Ectodermal cell (in vitro differentiated cells): ENCODE measurements at regions not wholly inside any gene's neighbourhood (a gene's known extent, or its start where the extent isn't known, plus 50 kb on each side); places are given as distances from the start of the nearest gene placed in this dataset.
"Not testable (repeated sequence)": the region's sequence is repeated elsewhere in the genome, so short reads cannot be mapped to it uniquely, and the experiment has no call there.

Experiments
- H3K27ac ChIP-seq: 2 replicates; pipeline ENCODE4 v1.7.0; 2013; ENCODE audit warnings: mild to moderate bottlenecking, low read depth, low read length; ENCODE audit not compliant: insufficient read depth, poor library complexity, severe bottlenecking
- H3K27me3 ChIP-seq: 2 replicates; pipeline ENCODE4 v1.7.0; 2013; ENCODE audit warnings: mild to moderate bottlenecking, low read length; ENCODE audit not compliant: insufficient read depth, control insufficient read depth, poor library complexity, severe bottlenecking
- H3K36me3 ChIP-seq: one replicate; pipeline ENCODE4 v1.7.0; 2013; ENCODE audit warnings: low read length; ENCODE audit not compliant: control insufficient read depth, insufficient read depth
- H3K4me1 ChIP-seq: one replicate; pipeline ENCODE4 v1.7.0; 2013; ENCODE audit warnings: low read length; ENCODE audit not compliant: control insufficient read depth, insufficient read depth
- H3K4me3 ChIP-seq: 2 replicates; pipeline ENCODE4 v1.7.0; 2013; ENCODE audit warnings: low read depth, low read length, control low read depth; ENCODE audit not compliant: insufficient read depth
- H3K9me3 ChIP-seq: 2 replicates; pipeline ENCODE4 v1.7.0; 2013; ENCODE audit warnings: mild to moderate bottlenecking, low read length, moderate library complexity; ENCODE audit not compliant: control insufficient read depth
- whole genome bisulfite sequencing, 2 experiments: methylation state at CpG; one replicate each; pipeline ENCODE4 v1.1.7; 2013; ENCODE audit warnings: missing lambda C conversion rate in 2 of 2; 5-methylcytosine and 5-hydroxymethylcytosine counted together

DNA sequence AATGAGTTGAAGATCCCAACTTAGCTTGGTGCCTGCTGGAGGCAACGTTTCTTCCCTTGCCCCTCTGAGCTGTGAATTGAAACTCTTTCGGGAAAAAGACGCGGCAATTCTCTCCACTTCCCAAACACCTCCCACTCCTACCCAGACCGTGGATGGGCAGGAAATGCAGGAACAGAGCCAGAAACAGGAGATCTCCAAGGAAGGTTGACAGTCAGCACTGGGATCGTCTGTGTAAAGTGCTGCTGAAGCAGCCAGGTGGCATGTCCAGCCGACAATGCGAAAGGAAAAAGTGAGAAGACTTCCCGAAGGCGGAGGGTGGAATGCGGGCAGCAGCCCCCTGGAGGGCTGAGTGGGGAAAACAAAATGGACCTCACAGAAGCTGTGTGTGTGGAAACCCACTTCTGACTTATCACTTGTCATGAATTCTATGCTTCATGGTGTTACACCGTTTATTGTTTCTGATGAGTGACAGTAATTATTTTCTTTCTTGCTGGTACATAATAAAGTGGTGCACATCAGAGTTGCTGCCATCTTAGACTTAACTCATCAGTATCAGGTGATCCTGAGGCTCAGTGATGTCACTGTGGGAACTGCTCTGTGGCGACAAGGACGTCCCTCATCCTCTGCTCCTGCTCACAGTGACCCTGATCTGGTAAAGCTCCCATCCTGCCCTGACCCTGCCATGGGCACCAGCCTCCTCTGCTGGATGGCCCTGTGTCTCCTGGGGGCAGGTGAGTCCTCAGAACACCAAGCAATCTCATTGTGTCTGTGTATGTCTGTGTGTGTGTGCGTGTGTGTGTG, 220.5 kb upstream of the PRSS1 start:
- H3K27ac ChIP-seq: no peak overlapping the region

DNA sequence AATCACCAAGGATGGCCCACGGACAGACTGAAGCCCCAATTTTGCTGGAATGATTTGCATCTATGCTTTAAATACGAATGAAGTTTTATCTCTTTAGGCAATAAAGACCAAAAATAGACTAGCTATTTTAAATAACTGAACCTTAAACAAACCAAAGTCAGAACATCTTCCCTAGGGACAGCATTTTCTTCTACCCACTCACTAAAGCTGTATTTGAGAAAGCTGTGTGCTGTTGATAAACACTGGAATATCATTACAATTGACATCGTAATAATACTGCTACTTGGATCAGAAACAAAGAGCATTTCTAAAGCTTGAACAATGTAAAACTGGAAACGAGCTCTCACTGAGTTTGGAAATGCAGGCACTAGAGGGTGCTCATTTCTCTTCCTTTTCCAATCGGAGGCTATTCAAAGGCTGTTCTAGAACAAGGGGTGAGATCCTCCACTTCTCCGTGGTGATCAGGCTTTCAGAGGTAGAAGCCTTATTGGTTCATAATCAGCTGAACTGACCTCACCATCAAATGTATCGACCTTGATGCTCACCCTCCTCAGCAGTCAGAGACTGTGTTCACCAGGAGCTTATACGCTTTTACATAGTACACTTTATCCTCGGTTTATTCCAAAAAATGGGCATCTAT, 225.3 kb upstream of the PRSS1 start:
- Histone ChIP-seq H3K4me1 (no peaks in the 10 kb centered on the region), H3K27ac (no peak overlapping the region), H3K27me3 (no peaks in the 10 kb centered on the region), H3K9me3 (no peaks in the 10 kb centered on the region), H3K36me3 (no peaks in the 10 kb centered on the region), H3K4me3 (no peak overlapping the region)
- WGBS, 2 experiments: 72 to 74% methylated on average over 6 to 9 of the region's 9 CpGs

More for the DNA sequence above, 220.5 kb upstream of the PRSS1 start:
- WGBS, 2 experiments: 81 to 87% methylated on average over 15 of the region's 15 CpGs
- H3K9me3 ChIP-seq: no peaks in the 10 kb centered on the region
- H3K36me3 ChIP-seq: no peaks in the 10 kb centered on the region
- no peaks in the 10 kb centered on the region for H3K4me1 ChIP-seq
- H3K4me3 ChIP-seq: no peak overlapping the region
- no peaks in the 10 kb centered on the region for H3K27me3 ChIP-seq

DNA sequence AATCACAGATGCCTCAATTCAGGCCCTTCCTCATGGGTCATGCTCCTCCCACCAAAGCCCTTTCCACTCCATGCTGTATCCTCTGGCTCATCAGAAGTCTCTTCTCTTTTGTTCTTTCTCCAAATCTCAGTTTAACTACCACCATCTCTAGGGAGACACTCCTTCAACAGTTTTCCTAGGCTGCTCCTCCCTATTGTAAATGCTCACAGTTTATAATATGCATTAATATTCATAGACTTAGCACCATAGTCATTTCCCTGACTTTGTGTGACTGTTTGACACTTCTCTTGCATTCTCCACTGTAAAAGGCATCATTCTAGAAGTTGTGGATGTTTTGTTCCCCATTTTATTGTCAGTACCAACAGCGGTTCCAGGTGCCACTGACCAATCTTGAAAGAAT, 226.5 kb upstream of the PRSS1 start:
- Histone ChIP-seq H3K4me3 (no peak overlapping the region), H3K27ac (no peak overlapping the region), H3K27me3 (no peaks in the 10 kb centered on the region), H3K36me3 (no peaks in the 10 kb centered on the region), H3K4me1 (no peaks in the 10 kb centered on the region), H3K9me3 (no peaks in the 10 kb centered on the region)
- WGBS, 2 experiments: 92 to 100% methylated on average over 1 of the region's 1 CpG

DNA sequence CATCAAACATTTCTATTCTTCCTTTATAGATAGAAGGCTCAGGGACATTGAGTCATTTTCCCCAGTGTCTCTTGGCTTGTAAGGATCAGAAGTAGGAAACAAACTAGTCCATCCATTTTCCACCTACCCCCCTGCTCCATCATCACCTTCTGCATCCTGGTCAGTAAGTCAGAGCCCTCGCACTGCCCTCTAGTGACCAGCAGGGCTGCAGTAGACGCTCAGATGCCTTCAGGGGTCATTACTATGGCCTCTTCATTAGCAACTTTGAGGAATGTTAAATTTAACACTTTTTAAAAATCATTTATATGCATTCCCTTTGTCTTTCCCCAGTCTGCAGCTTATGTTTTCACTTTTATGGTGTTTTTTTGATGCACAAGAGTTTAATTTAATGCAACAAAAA, 228.4 kb upstream of the PRSS1 start:
- not testable (repeated sequence) for H3K27me3 ChIP-seq, H3K9me3 ChIP-seq, H3K4me1 ChIP-seq, H3K4me3 ChIP-seq, H3K36me3 ChIP-seq, H3K27ac ChIP-seq
- 22 to 26% methylated on average over 2 of the region's 2 CpGs for WGBS, 2 experiments

DNA sequence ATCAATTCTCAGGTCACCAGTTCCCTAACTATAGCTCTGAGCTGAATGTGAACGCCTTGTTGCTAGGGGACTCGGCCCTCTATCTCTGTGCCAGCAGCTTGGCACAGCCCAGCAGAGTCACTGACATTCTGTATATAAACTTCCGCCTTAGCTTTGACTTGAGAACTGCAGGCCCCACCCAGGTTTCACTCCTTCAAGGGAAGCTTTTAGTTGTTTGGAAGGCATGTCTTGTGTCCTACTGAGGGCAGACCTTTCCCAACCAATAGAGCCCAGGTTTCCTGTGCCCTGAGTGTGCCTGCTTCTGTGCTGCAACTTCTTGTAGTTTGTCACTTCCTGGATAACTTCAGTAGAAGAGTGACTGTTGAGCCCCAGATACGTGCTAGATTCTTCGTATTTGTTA, 228.8 kb upstream of the PRSS1 start:
- H3K36me3 ChIP-seq, H3K27ac ChIP-seq, H3K4me3 ChIP-seq, H3K27me3 ChIP-seq, H3K4me1 ChIP-seq, H3K9me3 ChIP-seq: not testable (repeated sequence)
- WGBS, 2 experiments: 90 to 91% methylated on average over 5 of the region's 5 CpGs

DNA sequence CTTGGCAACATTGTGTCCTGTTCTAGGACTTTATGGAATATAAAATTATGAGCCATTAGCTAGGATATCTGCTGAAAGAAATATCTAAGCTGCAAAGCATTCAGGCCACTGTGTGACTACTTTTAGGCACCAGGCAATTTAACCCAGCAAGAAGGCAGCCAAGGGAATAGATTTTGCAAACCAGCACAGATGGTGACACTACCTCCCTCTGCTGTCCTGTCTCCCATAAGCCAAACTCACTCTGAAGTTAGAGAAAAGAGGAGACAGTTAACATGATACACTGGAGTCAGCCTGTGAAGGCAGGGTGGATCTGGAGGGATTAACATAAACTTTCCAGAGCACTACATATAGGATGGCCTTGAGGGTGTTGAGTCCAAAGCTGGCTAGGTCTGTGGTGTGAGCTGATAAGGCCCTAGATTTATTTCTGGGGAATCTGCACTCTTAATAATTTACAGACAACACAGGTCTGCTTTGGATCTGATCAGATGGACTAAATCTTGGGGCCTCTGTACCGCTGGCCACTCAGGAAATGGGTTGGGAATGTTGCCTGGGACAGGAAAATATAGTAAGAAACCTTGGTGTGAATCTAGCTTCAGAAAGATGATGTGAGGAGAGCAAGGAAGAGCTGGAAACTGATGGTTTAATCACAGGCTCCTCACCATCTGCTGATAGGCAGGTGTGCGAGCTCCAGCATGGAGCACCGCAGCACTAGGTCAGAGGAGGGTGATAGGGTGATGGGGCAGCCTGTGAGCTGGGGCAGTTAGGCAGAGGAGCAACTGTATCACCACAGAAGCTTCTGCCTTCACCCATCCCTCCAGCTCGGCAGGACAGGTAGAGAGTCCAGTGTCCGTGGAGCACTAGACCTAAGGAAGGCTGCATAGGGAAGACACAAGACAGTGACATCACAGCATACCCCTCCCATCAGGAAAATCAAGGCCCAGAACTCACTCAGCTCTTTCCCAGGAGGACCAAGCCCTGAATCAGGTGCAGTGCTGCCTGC, 229.9 kb upstream of the PRSS1 start:
- no peaks in the 10 kb centered on the region for H3K4me1 ChIP-seq
- no peaks in the 10 kb centered on the region for H3K36me3 ChIP-seq
- no peaks in the 10 kb centered on the region for H3K27me3 ChIP-seq
- WGBS, 2 experiments: 81 to 89% methylated on average over 5 of the region's 5 CpGs
- no peaks in the 10 kb centered on the region for H3K9me3 ChIP-seq
- H3K4me3 ChIP-seq: no peak overlapping the region
- H3K27ac ChIP-seq: no peak overlapping the region

DNA sequence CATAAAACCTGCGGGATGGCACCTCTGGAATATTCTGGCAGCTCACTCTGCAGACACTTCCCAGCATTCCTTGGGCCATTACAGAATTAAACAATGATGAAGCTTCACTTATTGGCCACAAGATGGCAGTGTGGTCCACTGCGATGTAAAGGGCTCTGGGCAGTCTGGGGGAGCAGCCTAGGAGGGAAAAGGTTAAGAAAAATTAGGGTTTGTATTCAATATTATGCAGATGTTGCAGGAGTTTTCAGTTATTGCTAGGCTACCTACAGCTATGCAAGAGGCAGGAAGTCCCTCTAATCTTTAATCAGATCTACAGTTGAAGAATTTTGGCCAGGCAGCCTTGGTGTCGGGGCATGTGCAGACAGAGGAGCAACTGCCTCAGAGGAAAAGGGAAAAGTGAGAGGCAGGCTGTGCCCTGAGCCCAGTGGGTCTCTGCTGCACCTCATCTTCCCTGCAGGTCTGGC, 233.2 kb upstream of the PRSS1 start:
- no peaks in the 10 kb centered on the region for H3K27me3 ChIP-seq
- WGBS, 2 experiments: 35% methylated on average over 3 of the region's 3 CpGs

DNA sequence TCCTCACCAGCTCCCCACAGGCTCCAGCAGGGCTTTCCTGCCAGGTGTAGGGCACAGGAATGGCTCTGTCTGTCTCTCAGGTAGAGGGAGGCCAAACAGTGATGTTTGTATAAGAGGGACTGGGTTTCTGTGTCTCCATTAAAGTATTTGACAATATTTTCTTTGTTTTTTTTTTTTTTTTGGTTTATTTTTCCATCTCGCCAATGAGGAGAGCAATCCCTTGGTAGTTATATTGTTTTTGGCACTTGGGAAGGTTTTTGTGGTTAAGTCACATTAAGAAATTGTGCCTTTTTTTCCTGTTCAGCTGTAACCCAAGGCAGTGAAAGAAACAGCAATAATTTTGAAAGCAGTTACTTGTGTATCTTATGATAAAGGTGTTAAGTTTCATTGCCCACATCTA, 234.6 kb upstream of the PRSS1 start:
- not testable (repeated sequence) for H3K36me3 ChIP-seq, H3K27ac ChIP-seq, H3K4me1 ChIP-seq, H3K27me3 ChIP-seq, H3K9me3 ChIP-seq, H3K4me3 ChIP-seq
- 85 to 100% methylated on average over 1 of the region's 1 CpG for WGBS, 2 experiments

More for the DNA sequence above, 233.2 kb upstream of the PRSS1 start:
- H3K9me3 ChIP-seq: no peaks in the 10 kb centered on the region
- no peak overlapping the region for H3K27ac ChIP-seq
- H3K4me1 ChIP-seq: no peaks in the 10 kb centered on the region
- H3K4me3 ChIP-seq: no peak overlapping the region
- no peaks in the 10 kb centered on the region for H3K36me3 ChIP-seq

DNA sequence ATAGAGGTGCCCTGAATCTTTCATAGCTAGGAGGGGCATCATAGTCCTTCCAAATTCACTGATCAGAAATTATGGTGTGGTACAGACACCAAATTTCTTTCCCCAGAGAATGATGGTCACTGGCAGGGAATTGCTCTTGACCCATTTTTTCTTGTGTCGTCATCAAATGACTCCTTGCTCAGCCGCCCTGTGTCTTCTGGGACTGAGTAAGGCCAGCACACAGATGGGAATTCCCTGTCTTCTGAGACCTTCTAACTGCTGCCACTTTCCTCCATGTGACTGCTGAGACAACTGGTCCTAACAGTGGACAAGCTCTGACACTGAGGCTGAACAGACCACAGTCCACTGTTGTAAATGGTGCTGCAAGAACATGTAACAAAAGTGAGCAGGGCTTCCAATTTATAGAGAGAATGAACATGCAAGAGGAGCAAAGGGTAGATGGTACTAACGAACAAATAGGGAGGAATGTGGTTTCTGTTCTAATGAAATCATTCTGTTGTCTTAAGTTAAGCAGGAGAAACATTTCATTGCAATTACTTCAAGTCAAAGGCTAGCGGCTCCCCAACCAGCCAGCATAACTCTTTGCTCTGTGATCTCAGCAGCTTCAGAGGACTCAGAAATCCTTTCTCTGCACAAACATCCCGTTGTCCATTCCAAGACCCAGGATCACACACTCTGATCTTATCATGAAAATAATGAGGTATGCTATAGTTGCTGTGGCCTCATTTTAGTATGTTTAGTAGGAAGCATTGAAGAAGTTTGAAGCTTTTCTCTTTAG, 235.9 kb upstream of the PRSS1 start:
- no peak overlapping the region for H3K4me3 ChIP-seq
- 81 to 90% methylated on average over 4 to 5 of the region's 5 CpGs for WGBS, 2 experiments
- no peaks in the 10 kb centered on the region for H3K9me3 ChIP-seq
- no peaks in the 10 kb centered on the region for H3K4me1 ChIP-seq
- no peaks in the 10 kb centered on the region for H3K27me3 ChIP-seq
- no peak overlapping the region for H3K27ac ChIP-seq
- H3K36me3 ChIP-seq: no peaks in the 10 kb centered on the region
